NCI-H2107 (cell line): ENCODE measurements at regions not wholly inside any gene's neighbourhood (a gene's known extent, or its start where the extent isn't known, plus 50 kb on each side); places are given as distances from the start of the nearest gene placed in this dataset.

Experiments
- DNase-seq: peaks from one replicate; lab custom pipeline; 2025; lab: John Stamatoyannopoulos, UW

DNA sequence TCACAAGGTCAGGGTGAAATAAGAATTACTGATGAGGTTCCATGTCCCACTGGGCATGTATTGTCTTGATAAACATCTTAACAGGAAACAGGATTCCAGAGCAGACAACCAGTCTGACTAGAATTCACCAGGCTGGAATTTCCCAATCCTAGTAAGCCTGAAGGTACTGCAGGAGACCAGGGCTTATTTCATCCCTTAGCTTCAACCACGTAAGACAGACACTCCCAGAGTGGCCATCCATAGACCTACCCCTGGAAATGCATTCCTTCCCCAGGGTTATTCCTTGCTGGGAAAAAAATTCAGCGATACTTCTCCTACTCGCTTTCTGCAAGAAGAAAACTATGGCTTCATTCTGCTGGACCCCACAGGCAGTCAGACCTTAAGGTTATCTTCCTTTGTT is 785.4 kb downstream of the NR2F1-AS1 start:
- DNase-seq: no peak

DNA sequence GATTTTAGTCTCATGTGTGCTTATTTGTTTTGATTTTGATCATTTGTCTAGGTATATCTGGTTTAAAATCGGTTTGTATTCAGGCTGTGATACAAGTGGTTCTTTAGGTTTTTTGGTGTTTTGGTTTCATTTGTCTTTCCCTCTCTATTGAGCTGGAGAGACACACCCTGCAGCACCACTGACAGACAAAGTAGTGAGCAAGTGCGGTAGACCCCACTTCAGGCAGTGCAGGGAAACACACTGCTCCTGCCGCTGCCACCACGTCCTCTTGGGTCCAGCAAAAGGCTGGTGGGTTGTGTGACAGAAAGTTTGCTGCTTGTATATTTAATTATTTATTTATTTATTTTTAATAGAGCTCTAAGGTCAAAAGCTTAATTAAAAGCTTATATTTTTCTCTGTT is 801.0 kb downstream of the NR2F1-AS1 start:
- no peak for DNase-seq

DNA sequence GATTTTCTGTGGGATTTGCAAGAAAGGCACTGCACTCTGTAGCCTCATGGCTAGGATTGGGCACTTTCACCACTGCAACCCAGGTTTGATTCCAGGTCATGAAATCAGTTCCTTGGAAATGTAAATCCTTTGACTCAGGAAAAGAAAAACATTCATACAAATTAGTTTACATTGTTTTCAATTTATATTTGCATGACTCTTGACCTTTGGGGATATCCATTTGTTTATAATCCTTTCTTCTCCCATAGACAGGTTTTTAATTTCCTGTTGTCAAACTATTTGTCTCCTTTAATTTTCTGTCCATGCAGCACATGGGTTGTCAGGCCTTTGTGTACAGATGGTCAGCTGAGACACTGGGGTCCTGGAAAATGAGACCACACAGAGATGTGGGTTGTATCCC is 801.5 kb downstream of the NR2F1-AS1 start:
- DNase-seq: no peak

DNA sequence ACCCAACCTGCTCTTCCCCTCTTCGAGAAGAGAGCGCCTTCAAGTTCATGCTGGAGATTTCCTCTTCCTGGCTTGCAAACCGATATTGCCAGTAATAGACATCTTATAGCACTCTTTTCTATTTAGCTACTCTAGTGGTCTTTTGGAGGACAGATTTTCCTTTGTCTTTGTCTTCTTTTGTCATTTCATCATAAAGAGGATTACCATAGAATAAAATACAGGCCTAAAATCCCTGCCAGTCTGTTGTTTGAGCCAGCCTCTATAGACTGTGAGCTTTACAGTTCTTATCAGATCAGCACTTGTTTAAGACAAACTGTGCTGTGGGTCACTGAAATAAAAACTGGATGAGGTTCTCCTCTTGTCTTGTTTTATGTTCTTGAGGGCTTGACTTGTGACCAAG is 802.8 kb downstream of the NR2F1-AS1 start:
- no peak for DNase-seq

DNA sequence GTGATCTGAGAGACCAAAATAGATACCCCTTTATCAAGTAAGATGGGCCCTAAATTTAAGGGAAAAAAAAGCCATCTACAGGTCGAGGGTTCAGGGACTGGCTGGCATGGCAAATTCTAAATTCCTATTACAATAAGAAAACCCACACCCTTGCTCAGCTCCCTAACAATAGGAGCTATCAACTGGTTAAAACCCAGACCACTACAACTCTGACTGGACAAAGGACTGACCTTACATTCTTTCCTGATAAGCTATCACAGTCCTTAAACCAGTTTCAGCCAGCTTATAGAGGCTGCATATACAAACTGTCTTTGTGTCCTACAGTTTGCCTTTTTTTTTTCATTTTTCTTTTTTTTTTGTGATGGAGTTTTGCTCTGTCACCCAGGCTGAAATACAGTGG is 803.6 kb downstream of the NR2F1-AS1 start:
- no peak for DNase-seq

DNA sequence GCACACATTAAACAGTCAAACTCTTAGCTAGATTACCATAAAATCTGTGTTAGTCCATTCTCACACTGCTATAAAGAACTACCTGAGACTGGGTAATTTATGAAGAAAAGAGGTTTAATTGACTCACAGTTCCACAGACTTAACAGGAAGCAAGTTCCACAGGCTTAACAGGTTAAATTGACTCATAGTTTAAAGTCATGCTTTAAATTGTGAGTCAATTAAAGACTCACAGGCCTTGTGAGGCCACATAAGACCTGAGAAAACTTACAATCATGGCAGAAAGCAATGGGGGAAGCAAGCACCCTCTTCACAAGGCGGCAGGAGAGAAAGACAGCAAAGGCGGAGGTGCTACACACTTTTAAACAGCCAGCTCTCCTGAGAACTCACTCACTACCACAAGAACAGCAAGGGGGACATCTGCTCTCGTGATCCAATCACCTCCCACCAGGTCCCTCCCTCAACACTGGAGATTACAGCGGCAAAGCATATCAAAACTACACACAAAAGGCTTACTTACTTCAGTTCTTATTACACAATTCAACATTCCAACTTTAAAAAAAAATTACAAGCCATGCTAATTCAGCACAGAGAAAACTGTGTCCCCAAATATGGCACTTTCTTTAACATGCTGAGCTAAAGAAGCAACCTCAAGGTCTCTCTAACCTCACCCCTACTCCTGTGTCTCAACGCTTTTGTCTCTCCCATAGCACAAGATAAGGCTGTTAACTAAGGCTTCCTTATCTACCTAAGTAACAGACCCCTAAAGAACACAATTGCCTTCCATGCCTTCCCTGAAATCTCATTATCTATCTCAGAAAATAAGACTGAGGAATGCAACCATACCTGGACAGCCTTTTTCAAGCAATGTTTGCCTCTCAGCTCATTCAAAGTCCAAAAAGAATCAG is 805.1 kb downstream of the NR2F1-AS1 start:
- no peak for DNase-seq

DNA sequence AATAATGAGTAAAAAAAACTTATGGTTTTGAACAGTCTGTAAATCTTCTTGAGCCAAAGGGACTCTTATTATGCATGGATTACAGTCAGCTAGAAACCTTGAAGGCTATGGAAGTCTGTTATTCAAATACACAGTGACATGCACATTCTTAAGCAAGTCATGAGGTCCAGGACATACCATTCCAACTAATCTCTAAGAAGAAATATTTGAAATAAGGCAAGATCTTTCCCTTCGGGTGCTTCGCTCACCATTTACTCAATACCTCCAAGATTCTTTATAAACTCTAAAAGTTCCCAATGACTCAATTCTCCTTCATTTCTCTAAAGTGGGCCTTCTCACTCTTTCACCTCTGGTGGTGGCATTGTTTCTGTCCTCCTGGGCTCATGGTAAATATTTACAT is 811.0 kb downstream of the NR2F1-AS1 start:
- DNase-seq: no peak

DNA sequence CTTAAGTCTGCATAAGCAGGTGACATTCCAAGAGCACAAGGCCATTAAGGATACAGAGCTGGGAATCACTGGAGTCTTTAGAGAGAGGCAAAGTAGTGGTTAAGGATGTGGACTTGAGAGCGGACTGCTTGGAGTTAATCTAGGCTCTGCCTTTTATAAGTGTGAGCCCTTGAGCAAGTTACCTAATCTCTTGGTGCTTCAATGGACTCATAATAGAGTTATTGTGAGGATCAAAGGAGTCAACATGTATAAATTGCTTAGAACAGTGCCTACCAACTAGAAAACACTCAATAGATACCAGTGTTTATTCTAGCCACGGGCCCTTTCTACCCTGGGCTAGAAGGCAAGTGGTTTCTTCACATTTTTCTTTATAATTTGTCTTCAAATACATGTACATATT is 819.4 kb downstream of the NR2F1-AS1 start:
- no peak for DNase-seq

DNA sequence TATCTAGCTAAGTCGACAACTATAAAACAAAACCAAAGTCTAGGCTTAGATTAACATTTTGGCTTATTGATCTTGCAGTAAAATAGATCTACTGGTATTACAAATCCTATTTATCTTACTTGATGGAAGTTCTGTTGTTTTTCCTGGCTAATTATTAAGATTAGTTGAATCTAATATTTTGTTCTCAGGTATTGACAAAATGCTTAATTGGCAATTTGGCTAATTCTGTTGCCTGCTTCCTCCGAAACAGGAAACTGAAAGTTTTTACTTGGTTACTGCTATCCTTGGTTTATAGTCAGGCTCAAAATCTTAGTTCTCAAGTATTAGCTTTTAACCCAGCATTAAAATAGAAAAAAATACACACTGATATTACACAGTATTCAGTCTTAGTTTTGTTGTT is 820.5 kb downstream of the NR2F1-AS1 start:
- no peak for DNase-seq

DNA sequence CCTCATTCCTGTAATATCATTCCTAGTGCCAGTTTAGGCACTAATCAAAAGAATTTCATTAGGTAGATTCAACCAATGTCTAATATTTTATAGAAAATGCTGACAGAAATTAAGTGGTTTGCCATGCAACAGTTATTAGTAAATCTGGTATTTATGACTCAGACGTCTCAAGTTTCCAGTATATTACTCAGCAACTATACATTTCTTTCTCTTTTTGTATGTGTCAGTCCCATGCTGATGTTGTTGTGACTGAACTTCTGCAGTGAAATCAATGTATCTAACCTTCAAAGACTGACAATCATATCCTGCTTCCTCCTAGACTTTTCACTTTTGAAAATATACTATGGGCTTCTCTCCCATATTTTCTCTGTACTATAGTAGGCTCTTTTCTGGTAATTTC is 822.5 kb downstream of the NR2F1-AS1 start:
- no peak for DNase-seq

DNA sequence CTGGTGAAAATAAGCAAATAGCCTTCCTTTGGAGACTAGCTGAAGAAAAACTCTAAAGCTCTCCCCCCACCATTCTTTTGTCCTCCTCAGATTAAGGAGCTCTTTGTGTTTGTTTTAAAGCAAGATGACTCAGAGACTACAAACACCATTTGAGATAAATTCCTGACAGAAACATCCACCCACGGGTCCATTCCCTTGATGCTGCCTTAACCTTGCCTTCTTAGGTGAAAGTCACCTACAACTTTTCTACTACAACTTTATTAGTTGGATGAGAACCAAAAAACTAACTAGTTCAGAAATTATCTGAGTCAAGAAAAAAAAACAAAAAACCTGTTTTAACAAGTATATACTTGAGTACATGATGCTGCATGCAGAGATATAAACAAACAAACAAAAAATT is 831.1 kb downstream of the NR2F1-AS1 start:
- DNase-seq: no peak

DNA sequence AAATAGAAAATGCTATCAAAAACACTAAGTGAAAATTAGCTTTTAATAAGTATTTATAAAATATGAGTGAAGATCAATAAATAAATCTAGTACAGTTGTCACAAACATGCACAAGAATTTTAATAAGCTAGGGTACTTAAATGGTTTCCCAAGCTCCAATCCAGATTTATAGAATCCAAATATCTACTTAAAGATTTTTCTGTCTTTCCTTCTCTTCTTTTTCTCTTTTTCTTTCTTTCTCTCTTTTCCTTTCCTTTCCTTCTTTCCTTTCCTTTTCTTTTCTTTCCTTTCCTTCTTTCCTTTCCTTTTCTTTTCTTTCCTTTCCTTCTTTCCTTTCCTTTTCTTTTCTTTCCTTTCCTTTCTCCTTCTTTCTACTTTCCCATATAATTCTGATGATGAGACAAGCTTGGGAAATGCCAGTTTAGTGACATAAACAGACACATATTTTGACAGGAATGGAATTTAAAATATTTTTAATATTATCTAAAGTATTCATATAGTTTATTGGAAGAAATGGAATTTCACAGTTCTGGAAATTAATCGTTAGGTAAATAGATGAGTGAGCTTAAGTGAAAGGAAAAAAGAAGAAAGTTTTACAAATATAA is 832.8 kb downstream of the NR2F1-AS1 start:
- no peak for DNase-seq

DNA sequence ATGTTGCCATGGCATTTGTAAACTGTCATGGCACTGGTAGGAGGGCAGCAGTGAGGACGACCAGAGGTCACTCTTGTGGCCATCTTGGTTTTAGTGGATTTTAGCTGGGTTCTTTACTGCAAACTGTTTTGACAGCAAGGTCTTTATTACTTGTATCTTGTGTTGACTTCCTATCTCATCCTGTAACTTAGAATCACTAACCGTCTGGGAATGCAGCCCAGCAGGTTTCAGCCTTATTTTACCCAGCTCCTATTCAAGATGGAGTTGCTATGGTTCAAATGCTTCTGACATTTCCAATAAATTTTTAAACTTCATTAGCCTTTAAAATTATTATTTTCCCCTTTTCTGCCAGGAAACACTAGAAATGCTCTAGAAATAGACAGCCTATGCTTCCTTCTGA is 839.1 kb downstream of the NR2F1-AS1 start:
- DNase-seq: no peak

DNA sequence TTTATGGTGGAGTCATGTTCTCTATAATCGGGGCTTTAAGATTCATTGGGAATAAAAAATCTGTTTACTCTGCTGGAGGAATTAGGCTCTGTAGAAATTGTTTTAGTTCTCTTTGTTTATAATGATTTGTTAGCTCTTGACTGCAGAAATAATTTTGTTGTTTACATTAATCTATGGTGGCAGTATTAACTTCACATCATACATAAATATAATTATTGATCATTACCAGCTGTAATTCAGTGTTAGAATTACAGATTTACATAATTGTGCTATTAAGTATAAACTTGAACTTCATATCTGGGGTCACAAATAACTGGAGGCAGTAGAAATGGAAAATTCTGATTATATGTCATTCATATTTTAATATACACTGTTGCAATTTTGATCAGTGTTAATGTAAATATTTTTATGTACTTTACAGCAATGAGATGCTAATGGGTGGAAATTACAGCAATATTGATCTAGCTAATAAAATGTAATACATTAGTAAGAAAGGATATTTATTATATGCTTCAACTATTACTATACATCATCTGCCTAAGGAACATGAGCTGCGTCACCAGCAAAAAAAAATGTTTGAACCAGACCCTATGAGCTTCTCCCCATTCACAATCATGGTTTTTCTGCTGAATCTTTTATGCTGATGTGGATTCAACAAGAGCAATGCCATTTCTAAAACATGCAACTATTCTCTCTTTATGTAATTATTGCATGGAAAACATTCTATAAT is 846.6 kb downstream of the NR2F1-AS1 start:
- DNase-seq: no peak

DNA sequence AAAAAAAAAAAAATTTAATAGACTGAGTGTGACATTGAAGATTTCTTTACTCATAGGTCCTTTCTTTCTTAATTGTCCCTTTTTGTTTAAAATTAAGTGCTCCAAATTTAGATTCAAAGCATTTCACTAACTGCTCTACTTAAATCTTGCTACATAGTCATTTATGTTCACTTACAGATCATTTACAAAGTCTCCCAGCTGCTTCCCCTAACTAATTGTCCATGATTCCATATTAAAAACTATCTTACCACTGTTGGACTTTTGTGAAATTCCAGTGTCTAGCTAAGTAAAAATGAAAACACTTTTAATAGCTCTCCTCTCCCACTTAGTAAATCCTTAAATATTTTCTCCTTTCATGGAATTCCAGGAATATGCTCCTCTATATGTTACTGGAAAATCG is 850.5 kb downstream of the NR2F1-AS1 start:
- DNase-seq: no peak

DNA sequence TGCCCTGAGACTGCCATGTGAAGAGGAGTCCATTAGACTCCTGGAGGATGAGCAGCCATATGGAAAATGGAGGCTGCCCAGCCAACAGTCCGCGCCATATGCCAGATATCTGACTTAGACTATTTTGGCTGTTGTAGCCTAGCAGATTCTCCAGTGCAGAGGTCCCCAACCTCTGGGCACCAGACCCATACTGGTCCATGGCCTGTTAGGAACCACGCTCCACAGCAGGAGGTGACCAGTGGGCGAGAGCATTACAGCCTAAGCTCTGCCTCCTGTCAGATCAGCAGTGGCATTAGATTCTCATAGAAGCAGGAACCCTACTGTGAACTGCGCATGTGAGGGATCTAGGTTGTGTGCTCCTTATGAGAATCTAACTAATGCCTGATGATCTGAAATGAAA is 851.9 kb downstream of the NR2F1-AS1 start:
- DNase-seq: no peak

DNA sequence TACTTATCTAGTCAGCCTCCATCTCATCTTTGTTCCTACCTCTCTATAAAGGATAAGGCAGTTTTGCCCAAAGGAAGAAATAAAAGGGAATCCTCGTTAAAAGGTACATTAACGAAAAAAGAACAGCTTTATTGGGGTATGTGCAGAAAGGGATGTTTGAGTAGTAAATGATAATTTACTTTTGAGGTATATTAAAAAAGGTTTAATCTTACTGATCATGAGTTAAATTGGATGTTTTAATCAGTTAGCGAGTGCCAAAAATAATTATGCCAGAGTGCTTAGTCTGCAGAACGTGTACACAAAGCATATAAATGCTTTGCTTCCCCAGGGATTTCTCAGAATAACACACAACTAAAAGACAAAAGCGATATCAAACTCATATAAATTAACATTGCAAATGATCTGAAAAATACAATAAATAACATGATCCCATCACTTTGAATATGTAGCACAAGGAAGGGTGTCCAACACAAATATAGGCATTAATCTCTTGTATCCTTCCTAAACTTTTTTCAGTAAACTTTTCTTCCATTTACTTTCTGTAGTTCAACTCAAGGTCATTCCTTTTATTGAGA is 865.0 kb downstream of the NR2F1-AS1 start:
- no peak for DNase-seq

DNA sequence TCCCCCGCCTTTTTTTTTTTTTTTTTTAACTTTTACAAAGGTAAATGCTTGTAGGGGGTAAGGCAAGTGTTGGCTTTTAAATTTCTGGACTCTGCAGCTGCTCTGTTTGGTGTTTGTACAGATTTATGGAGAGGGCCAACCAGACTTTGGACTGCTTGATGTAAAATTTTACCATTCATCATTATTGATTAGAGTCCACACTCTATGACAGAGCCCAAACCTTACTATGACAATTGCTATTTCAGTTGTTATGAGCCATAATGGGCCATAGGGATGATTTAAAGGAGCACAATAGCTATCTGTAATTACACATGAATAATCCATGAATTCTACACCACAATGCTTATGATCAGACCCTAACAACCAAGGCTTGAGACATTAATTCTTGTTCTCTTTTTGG is 867.2 kb downstream of the NR2F1-AS1 start:
- no peak for DNase-seq

DNA sequence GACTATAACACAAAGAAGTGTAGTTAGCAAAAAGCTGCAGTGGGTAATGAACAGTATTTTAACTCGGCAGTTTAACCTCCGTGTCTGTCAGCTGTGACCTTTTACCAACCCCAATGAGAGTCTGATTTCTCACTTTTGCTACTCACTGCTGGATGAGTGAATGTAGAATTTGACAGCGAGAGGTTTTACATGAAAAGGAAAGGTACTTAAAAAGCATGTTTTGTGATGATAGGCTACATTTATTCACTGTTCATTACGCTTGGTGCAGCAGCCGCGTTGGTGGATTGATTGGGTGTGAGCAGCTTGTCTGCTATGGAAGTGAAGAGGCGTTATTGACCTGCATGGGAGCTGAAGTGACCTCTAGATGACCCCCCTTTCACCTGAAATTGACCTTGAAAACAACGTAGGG is 867.7 kb downstream of the NR2F1-AS1 start:
- no peak for DNase-seq

DNA sequence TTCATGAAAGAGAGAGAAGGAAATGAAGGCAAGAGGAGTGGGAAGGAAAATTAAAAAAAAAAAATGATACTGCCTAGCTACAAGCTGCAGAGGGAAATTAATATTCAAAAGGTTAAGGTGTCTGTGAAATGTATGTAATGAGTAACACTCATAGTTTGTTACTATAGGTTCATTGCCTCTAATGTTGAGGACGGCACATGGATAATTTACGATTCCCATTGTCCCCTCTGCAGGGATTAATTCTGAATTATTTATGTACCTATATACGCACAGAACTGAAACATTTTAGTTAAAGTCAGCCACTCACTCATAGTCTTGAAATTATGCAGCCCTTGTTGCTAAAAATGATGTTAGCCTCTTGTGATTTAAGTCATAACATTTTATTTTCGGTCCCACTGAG is 869.1 kb downstream of the NR2F1-AS1 start:
- no peak for DNase-seq

DNA sequence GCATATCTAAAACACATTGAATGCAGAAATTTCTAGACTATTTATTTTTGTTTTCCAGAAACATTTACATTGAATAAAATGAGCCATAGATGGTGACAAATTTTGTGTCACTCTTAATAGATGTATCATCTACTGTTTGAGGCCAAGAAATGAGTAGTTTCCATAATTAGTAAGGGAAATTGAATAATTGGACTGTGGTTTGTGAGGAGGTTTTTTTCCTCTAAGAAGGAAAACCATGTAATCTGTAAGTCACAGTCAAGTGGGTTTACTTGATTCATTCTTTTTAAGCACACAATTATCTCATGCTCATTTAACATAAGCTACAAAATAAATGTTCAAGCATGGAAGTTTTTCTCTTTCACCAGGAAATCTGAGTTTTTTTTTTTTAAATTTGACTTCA is 876.4 kb downstream of the NR2F1-AS1 start:
- no peak for DNase-seq

DNA sequence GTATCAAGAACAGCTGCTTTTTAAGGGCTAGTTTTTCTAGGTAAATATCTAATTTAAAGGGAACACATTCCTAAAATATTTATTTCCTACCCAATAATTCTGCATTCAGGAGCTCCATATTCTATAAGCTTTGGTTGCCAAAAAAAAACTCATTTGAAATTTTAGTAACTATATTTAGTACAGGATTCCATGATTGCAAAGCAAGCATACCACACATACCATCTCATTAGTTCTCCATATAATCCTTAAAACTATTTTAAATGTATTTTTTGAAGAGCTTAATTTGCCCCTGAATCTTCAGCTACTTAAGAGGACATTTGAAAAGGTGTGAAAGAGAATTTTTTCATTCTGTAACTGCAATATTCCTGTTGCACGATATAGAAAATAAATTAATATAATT is 877.0 kb downstream of the NR2F1-AS1 start:
- no peak for DNase-seq
